GM19239 (cell line): ENCODE measurements at regions not wholly inside any gene's neighbourhood (a gene's known extent, or its start where the extent isn't known, plus 50 kb on each side); places are given as distances from the start of the nearest gene placed in this dataset.

Experiments used
- DNase-seq: peaks from one replicate; pipeline ENCODE4 v3.0.0; 2011; ENCODE audit warnings: low spot score; ENCODE audit not compliant: insufficient read length
- FAIRE-seq: peaks from 2 replicates; lab custom pipeline; 2011; peaks lifted over from hg19 to GRCh38; lab: Jason Lieb, UNC

- DNase-seq (no peak), FAIRE-seq (no peak)
Observed at GRCh38 chr10:129089341-129089740, 377.7 kb upstream of the MGMT start.

GRCh38 chr10:129090165-129090564 lies 376.9 kb upstream of the MGMT start:
- FAIRE-seq (no peak), DNase-seq (no peak)

- FAIRE-seq (no peak), DNase-seq (no peak)
Observed at GRCh38 chr10:129090618-129091366, 376.2 kb upstream of the MGMT start.

GRCh38 chr10:129093641-129094040 lies 373.4 kb upstream of the MGMT start:
- no peak for FAIRE-seq
- no peak for DNase-seq

GRCh38 chr10:129094233-129094632 lies 372.8 kb upstream of the MGMT start:
- FAIRE-seq, result no peak

GRCh38 chr10:129094861-129095260 lies 372.2 kb upstream of the MGMT start:
- DNase-seq (no peak), FAIRE-seq (no peak)

More at GRCh38 chr10:129094233-129094632, 372.8 kb upstream of the MGMT start:
- DNase-seq, result no peak

GRCh38 chr10:129095680-129096064 lies 371.4 kb upstream of the MGMT start:
- FAIRE-seq (no peak), DNase-seq (no peak)

DNA sequence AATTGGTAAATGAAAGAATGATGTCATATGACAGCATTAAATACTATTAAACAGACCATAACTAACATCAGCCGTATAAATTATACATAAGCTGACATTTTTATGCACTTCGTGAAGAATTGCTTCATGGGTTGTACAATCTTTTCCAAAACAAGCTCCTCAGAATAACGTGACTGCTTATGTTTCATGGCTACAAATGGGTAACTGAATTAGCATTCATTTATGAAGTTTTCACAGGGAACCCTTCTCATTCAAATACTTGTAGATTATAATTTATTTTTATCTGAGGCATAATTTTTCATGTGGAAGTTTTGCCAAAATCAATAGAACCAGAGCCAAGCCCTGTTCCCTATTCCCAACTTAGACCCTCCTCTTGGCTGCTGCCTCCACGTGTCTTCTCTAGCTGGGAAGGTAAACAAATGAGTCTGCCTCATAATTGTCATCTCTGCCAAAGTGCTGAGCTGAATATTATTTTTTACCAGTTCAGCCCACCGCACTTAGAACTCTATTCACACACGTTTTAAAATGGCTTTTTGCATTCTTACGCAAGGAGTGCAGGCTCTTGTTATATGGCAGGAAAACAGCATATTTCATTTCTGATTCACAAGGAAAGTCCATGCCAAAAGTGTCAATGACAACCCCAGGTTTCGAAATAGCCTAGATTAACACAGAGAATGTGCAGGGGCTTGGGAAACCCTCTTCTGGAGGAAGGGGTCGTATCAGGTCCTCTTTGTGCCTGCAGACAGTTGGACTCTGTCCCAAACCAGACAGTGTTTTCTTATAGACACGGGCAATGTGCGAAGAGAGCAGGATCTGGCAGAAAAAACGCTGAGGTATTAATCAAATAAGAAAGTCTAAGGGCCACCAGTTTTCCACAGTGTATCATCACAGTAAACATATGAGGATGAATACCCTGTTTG lies 370.7 kb upstream of the MGMT start:
- FAIRE-seq, result no peak
- no peak for DNase-seq

DNA sequence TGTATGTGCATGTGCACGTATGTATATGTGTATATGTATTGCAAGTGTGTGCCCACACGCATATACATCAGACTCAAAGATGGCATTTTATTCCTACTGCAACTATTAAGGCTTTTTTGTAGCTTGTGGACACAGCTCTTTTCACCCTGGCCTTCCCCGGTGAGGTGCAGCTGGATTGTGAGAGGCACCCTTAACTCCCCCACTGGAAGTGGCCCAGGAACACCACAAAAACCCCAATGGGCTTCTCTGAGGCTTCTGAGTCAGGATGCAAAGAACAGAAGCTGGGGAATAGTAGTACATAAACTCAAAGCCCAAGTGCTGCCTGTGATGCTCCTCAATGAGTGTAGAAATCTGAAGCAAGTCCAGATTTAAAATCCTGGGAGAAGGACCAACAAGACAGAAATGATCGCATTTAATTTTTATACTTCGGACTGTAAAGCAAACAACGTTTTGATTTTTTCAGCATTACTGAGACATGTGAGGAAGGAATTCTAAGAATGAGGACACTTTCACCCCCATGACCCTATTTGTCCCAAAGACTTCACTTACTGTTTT lies 369.2 kb upstream of the MGMT start:
- FAIRE-seq, result no peak

GRCh38 chr10:129098517-129098916 lies 368.5 kb upstream of the MGMT start:
- DNase-seq (no peak), FAIRE-seq (no peak)

More for the DNA sequence above, 369.2 kb upstream of the MGMT start:
- no peak for DNase-seq

DNA sequence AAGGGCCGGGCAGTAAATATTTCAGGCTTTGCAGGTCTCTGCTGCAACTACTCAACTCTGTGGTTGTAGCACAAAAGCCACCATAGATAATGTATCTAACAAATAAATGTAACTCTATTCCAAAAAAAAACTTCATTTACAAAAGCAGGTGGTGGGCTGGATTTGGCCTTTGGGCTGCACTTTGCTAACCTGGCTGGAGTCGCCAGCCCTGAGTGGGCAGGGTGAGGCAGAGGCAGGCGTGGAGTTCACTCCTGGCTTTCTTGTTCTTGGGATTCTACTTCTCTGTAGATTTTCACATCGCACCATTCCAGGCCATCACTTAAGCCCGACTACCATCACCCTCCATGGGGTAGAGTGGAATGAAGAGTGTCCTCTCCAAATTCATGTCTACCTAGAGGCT lies 367.6 kb upstream of the MGMT start:
- no peak for FAIRE-seq
- DNase-seq, result no peak

GRCh38 chr10:129099992-129100391 lies 367.0 kb upstream of the MGMT start:
- DNase-seq (no peak), FAIRE-seq (no peak)

- DNase-seq (no peak), FAIRE-seq (no peak)
Observed at GRCh38 chr10:129101232-129101980, 365.6 kb upstream of the MGMT start.

- DNase-seq, result no peak
- FAIRE-seq, result no peak
Observed at GRCh38 chr10:129102906-129103693, 363.9 kb upstream of the MGMT start.

DNA sequence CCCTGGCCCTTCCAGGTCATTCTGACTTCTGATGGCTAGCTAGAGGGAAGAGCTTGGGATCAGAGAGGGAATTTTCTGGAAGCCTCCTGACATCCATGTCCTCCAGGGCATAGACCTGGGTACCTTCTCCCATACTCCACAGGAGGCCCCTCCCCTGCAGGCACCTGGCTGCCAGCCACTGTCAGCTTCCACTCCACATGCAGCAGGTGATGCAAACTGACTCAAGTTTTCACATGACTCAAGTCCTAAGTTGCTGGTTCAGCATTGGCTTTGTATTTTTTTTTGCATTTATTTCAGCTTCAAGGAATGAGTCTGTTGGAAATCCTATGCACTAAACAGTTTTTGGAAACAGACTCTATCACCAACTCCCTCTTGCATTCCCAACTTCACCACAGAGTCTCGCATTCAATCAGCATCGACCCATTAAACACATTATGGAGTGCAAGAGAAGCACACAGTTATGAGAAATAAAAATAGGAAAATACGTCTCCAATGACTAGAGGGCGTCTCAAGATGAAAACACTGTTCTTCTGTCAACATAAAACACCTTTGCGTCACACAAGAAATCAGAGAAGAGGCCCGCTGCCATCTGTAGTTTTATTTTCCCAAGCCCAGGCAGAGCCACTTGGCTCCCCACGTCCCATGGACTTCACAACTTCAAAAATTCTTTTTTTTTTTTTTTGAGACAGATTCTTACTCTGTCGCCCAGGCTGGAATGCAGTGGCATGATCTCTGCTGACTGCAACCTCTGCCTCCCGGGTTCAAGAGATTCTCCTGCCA lies 362.6 kb upstream of the MGMT start:
- DNase-seq (no peak), FAIRE-seq (no peak)

DNA sequence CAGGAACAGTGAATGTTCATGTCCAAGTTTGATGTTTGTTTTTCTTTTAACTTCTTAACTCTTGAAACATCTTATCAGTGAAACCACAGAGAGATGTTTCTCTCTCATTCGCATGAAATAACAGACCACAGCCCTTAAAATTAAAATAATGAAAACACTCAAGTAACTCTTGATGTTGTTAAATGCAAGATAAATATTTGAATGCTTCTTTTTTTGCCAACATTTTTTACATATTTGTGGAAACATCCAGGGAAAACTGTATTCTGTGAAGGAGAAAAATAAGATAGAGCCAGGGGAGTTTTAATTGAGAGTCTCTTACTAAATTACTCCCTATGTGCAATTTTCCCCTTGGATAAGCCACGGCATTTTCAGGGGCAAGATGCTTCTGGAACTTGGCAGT lies 361.8 kb upstream of the MGMT start:
- FAIRE-seq (no peak), DNase-seq (no peak)

GRCh38 chr10:129106314-129106713 lies 360.7 kb upstream of the MGMT start:
- DNase-seq (no peak), FAIRE-seq (no peak)

DNA sequence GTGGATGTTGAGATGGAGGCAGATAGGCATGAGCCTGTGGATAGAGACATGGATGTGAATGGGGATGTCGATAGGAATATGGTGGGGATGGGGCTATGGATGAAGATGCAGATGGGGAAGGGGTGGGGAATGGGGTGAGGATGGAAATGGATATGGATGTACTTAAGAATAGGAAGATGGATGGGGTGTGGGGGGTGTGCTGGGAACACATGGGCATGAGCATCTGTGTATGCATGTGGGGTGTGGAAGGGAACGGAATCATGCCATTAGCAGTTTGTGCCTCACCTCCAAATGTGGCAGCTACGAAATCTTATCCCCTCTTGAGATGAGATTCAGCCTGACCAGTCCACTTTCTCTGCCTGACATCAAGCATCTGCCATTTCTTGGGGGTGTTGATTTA lies 359.5 kb upstream of the MGMT start:
- FAIRE-seq, result no peak

DNA sequence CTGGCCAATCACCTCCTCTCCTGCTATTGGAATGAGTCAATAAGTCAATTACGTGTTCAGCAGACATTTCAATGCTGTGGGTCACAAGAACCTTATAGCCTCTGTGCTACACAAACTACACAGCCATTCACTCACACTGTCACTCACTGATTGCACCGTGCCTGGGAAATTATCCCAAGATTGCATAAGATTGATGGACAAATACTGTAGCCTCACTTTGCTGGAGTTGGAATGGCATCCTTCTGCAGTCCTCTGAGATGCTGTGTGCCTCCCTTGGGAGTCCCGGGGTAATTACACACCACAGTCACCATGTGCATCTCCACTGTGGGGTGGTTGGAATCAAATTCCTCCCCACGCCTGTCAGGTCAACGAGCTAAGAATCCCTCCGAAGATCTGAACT lies 358.7 kb upstream of the MGMT start:
- no peak for DNase-seq
- no peak for FAIRE-seq

More for the DNA sequence above, 359.5 kb upstream of the MGMT start:
- no peak for DNase-seq
